Small intestine (tissue), 7 donors: ENCODE measurements at regions not wholly inside any gene's neighbourhood (a gene's known extent, or its start where the extent isn't known, plus 50 kb on each side); places are given as distances from the start of the nearest gene placed in this dataset.

ENCODE experiments used
- DNase-seq, 2 donors: peaks; one replicate each; pipeline versions ENCODE4 v3.0.0 to v3.0.0-alpha.2; 2013
- FAIRE-seq: peaks from 2 replicates; lab custom pipeline; 2012; peaks lifted over from hg19 to GRCh38; lab: Jason Lieb, UNC
- H3K27ac ChIP-seq, 3 donors: one replicate each; pipeline ENCODE4 v1.5.1; 2013; ENCODE audit warnings: low read length in 2 of 3, mild to moderate bottlenecking in 2 of 3, control low read depth in 1 of 3, inconsistent platforms in 1 of 3, low read depth in 1 of 3, moderate library complexity in 1 of 3
- H3K27me3 ChIP-seq, 3 donors: one replicate each; pipeline ENCODE4 v1.6.1; 2013; ENCODE audit warnings: low read length in 3 of 3, inconsistent platforms in 1 of 3; ENCODE audit not compliant: control insufficient read depth in 3 of 3, insufficient read depth in 3 of 3
- H3K36me3 ChIP-seq, 3 donors: one replicate each; pipeline ENCODE4 v1.6.1; 2013; ENCODE audit warnings: low read length in 3 of 3, inconsistent platforms in 1 of 3, low read depth in 1 of 3, mild to moderate bottlenecking in 1 of 3, moderate library complexity in 1 of 3; ENCODE audit not compliant: control insufficient read depth in 3 of 3, insufficient read depth in 2 of 3
- H3K4me1 ChIP-seq, 3 donors: one replicate each; pipeline ENCODE4 v1.6.1; 2013; ENCODE audit warnings: low read length in 2 of 3, inconsistent platforms in 1 of 3, low read depth in 1 of 3, mild to moderate bottlenecking in 1 of 3, moderate library complexity in 1 of 3; ENCODE audit not compliant: control insufficient read depth in 3 of 3, insufficient read depth in 2 of 3
- H3K4me3 ChIP-seq, 3 donors: one replicate each; pipeline ENCODE4 v1.5.1; 2013; ENCODE audit warnings: low read length in 3 of 3, control low read depth in 1 of 3, inconsistent platforms in 1 of 3, low read depth in 1 of 3, mild to moderate bottlenecking in 1 of 3, moderate library complexity in 1 of 3
- H3K9me3 ChIP-seq, 2 donors: one replicate each; pipeline ENCODE4 v1.6.1; 2013; ENCODE audit warnings: low read depth in 1 of 2, low read length in 1 of 2; ENCODE audit not compliant: control insufficient read depth in 2 of 2, insufficient read depth in 1 of 2
- WGBS, 3 donors: extraction: QIAGEN DNeasy Blood & Tissue Kit; methylation state at CpG; one replicate each; pipeline ENCODE4 v1.1.7; 2013; 5-methylcytosine and 5-hydroxymethylcytosine counted together
- donor health status: healthy with polysubstance abuse.
- donor health status: control.
- donor health status: control.
- donor health status: Bipolar disorder and iron deficiency.
- donor health status: healthy.

GRCh38 chr9:38298503-38298902 is 94.0 kb upstream of the ALDH1B1 start:
- DNase-seq = no peak

DNA sequence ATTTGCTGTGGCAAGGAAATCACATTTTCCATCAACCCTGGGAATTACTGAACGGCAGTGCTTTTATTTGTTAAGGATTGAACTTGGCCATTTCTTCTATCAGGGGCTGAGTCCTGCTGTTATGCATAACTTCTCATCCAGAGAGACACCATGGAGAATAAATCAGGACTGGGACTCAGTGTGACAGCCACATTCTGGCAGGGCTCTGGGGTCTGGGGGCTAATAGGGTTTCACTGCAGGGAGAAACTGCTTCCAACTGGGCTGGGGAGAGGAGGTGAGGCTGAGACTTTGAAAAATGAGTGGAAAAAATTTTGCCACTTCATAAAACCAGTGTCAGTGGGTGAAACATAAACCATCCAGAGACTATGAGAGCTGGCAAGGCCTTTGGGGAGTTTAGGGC is 95.7 kb upstream of the ALDH1B1 start:
- DNase-seq (no peak), FAIRE-seq (no peak)
- Histone ChIP-seq H3K27ac (no peak overlapping the region), H3K27me3 (no peaks in the 10 kb centered on the region), H3K36me3 (no peaks in the 10 kb centered on the region), H3K4me3 (no peak overlapping the region), H3K4me1 (no peaks in the 10 kb centered on the region), H3K9me3 (no peaks in the 10 kb centered on the region)
- 63 to 71% (median 66%) methylated on average over 1 of the region's 1 CpG for WGBS, 3 donors

More at GRCh38 chr9:38298503-38298902, 94.0 kb upstream of the ALDH1B1 start:
- WGBS, 3 donors = 72 to 80% (median 75%) methylated on average over 6 of the region's 6 CpGs
- H3K4me1 ChIP-seq = no peaks in the 10 kb centered on the region
- no peaks in the 10 kb centered on the region for H3K9me3 ChIP-seq
- H3K4me3 ChIP-seq = no peak overlapping the region
- H3K27ac ChIP-seq = no peak overlapping the region
- no peaks in the 10 kb centered on the region for H3K36me3 ChIP-seq
- FAIRE-seq = no peak
- no peaks in the 10 kb centered on the region for H3K27me3 ChIP-seq

- Histone ChIP-seq H3K27ac (no peak overlapping the region), H3K4me3 (no peak overlapping the region), H3K9me3 (peaks cover 0 to 6% of the 10 kb centered on the region in 2 donors), H3K27me3 (no peaks in the 10 kb centered on the region), H3K36me3 (no peaks in the 10 kb centered on the region), H3K4me1 (no peaks in the 10 kb centered on the region)
- no peak for FAIRE-seq
- 63 to 83% (median 64%) methylated on average over 3 of the region's 3 CpGs for WGBS, 3 donors
- DNase-seq = no peak
These were observed 96.7 kb upstream of the ALDH1B1 start for GRCh38 chr9:38295764-38296163.

DNA sequence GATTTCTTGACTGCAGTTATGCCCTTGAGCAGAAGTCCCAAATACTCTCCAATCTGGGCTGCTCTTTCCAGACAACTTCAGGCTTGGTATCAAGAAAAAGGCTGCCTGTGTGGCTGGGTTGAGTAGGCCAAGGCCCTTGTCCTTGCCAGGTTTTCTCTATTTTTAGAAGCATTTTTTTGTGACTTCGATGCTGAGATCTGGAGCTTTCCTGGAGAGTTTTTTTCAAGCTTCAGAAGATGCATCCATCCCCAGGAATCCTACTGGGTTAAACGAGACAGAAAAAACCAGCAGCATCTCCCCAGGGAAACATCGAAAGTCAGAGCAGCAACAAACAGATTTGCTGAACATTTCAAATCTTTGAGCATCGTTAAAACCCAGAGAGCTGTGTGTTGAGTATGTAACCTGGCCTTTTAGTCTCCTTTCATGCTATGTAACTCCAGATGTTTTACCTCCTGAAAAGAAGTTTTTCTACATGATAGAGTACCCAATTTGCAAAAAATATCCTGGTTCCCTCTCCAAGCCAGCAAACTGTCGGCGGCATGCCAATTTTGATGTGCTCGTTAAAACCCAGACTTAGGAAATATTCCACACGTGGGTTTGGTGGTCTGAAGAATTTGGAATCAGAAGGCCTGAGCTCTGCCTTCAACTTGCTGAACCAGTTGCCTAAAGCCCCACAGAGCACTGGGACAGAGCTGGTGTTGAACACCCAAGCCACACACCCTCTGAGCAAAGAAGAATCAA is 98.1 kb upstream of the ALDH1B1 start:
- Histone ChIP-seq H3K27me3 (no peaks in the 10 kb centered on the region), H3K9me3 (peaks cover 0 to 6% of the 10 kb centered on the region in 2 donors), H3K4me1 (no peaks in the 10 kb centered on the region), H3K27ac (no peak overlapping the region), H3K4me3 (no peak overlapping the region), H3K36me3 (no peaks in the 10 kb centered on the region)
- FAIRE-seq = no peak
- WGBS, 3 donors = 66 to 82% (median 76%) methylated on average over 8 of the region's 8 CpGs
- no peak for DNase-seq

DNA sequence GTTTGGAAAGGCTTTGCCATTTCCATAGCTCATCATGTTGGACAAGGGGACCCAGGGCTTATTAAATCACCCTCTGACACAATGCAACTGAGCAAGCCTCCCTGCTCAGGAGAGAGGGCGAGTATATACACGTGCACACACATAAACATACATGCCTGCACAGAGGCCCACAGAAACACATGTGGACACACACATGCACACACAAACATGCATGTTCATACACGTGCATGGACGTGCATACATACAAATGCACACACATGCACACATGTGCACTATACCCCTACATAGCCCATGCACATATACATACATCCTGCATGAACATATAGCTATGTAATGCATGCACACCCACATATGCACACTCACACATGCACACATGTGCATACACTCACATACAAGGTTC is 99.5 kb upstream of the ALDH1B1 start:
- Histone ChIP-seq H3K9me3 (peaks cover 0 to 6% of the 10 kb centered on the region in 2 donors), H3K4me3 (no peak overlapping the region), H3K27ac (no peak overlapping the region), H3K4me1 (peaks cover 0 to 5% (median 3%) of the 10 kb centered on the region in 3 donors), H3K27me3 (no peaks in the 10 kb centered on the region), H3K36me3 (no peaks in the 10 kb centered on the region)
- DNase-seq = no peak
- FAIRE-seq = no peak
- 80 to 88% (median 82%) methylated on average over 4 of the region's 4 CpGs for WGBS, 3 donors

GRCh38 chr9:38292480-38292879 is 100.0 kb upstream of the ALDH1B1 start:
- Histone ChIP-seq H3K4me1 (peaks cover 0 to 5% (median 3%) of the 10 kb centered on the region in 3 donors), H3K27ac (no peak overlapping the region), H3K9me3 (peaks cover 0 to 6% of the 10 kb centered on the region in 2 donors), H3K4me3 (no peak overlapping the region), H3K36me3 (no peaks in the 10 kb centered on the region), H3K27me3 (no peaks in the 10 kb centered on the region)
- no peak for DNase-seq
- 79 to 85% (median 85%) methylated on average over 5 of the region's 5 CpGs for WGBS, 3 donors
- FAIRE-seq = no peak

DNA sequence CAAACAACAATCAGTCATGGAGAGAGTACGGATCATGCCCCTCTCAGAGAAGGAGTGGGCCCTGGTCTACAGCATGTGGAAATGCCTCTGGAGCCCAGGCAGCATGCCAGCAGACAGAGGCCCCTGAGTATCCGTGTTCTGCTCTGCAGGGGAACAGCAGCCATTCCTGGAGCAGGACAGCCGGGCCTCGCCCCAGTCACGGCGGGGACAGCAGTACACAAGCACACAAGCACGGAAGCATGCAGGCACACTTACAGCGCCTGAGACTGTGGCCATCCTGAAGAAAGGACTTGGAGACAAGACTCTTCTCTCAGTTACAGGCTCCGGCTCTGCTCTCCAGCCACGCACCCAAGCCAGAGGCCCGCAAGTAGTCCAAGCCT is 102.6 kb upstream of the ALDH1B1 start:
- Histone ChIP-seq H3K9me3 (peaks cover 0 to 13% of the 10 kb centered on the region in 2 donors), H3K27ac (no peak overlapping the region), H3K4me3 (no peak overlapping the region), H3K4me1 (peaks cover 0 to 5% (median 3%) of the 10 kb centered on the region in 3 donors), H3K27me3 (peaks cover 0 to 4% (median 0%) of the 10 kb centered on the region in 3 donors), H3K36me3 (no peaks in the 10 kb centered on the region)
- WGBS, 3 donors = 73 to 81% (median 73%) methylated on average over 11 of the region's 11 CpGs
- no peak for DNase-seq
- no peak for FAIRE-seq

DNA sequence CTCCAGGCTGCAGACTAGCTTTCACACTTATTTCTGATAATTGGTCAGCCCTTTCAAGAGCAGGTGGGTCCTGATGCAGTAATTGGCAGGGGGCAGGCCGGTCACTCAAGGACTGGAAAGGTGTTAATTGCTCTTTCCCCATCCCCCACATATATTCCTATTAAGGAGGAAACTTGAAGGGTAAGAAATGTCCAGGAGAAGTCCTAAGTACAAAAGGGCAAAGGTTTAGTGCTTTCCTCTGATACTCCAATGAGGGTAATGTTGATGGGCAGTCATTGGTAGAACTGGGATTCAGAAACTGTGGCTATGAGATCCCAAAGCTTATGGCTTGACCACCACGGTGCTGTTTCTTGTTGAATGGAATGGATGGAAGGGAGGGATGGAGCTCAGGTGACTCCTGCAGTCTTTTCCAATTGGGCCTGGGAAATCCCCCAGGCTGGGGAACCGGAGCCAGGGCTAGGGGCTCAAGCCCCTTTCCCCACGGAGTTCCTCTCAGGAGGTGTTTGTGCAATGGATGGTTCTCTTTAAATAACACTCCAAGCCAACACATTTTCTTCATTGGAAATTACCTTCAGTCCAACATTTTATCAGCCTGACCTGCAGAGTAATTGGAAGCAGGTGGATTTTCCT is 103.2 kb upstream of the ALDH1B1 start:
- FAIRE-seq = no peak
- DNase-seq = peak; percentile 47 to 51
- Histone ChIP-seq H3K36me3 (no peaks in the 10 kb centered on the region), H3K4me3 (no peak overlapping the region), H3K4me1 (peaks cover 0 to 5% (median 3%) of the 10 kb centered on the region in 3 donors), H3K9me3 (peaks cover 0 to 13% of the 10 kb centered on the region in 2 donors), H3K27ac (no peak overlapping the region), H3K27me3 (peaks cover 0 to 4% (median 0%) of the 10 kb centered on the region in 3 donors)
- WGBS, 3 donors = 63 to 67% (median 63%) methylated on average over 4 of the region's 4 CpGs
